ENCODE measurements at regions not wholly inside any gene's neighbourhood (a gene's known extent, or its start where the extent isn't known, plus 50 kb on each side); places are given as distances from the start of the nearest gene placed in this dataset.

DNA sequence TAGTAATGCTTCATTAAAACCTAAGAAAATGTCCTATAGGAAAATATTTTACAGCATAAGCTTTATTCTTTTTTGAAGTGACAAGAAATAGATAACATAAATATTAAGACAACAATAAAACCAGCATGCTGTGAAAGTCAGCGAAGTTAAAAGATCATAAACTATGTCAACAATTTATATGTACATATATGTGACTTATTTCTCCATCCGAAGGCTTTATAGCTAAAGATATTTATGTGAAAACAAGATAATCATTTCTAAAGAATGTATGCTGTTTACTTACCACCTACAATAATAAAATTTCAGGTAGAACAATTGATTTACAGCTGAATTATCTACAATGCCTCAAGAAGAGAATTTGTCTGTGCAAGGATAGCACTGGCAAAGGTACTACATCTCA, 283.4 kb downstream of the CRPPA start:
- DNase-seq (ENCODE audit: low spot score), result no peak

DNA sequence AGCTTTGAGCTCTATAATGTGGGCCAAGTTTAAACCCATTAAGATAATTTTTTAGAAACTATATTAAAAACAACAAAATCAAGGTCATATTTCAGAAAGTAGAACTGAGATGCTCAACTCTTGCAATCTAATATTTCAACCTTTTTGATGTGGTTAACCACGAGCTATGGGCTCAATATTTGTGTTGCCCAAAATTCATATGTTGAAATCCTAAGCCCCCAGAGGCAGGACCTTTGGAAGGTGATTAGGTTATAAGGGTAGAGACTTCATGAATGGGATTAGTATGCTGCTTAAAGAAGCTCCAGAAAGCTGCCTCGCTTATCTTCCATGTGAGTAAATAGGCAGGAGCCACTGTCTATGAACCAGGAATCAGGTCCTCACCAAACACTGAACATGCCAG, 284.4 kb downstream of the CRPPA start:
- no peak for DNase-seq (ENCODE audit: low spot score)

DNA sequence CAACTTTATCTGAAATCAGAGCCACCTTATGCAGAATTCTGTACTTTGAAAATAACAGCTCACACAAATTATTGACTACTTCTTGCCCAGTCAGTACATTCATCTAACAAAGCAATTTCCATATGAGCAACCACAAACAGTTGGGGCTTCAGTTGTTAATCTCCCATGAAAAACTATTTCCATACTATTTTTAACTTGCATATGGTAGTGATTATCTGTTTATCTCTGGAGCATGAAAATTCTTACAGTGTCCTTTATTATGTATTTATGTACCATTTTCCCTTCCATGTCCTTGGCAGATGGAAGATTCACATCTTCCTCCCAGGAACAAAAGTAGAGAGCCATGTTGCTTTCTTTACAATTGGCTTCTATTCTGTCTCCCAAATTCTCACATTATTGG, 285.7 kb downstream of the CRPPA start:
- DNase-seq (ENCODE audit: low spot score), result no peak

DNA sequence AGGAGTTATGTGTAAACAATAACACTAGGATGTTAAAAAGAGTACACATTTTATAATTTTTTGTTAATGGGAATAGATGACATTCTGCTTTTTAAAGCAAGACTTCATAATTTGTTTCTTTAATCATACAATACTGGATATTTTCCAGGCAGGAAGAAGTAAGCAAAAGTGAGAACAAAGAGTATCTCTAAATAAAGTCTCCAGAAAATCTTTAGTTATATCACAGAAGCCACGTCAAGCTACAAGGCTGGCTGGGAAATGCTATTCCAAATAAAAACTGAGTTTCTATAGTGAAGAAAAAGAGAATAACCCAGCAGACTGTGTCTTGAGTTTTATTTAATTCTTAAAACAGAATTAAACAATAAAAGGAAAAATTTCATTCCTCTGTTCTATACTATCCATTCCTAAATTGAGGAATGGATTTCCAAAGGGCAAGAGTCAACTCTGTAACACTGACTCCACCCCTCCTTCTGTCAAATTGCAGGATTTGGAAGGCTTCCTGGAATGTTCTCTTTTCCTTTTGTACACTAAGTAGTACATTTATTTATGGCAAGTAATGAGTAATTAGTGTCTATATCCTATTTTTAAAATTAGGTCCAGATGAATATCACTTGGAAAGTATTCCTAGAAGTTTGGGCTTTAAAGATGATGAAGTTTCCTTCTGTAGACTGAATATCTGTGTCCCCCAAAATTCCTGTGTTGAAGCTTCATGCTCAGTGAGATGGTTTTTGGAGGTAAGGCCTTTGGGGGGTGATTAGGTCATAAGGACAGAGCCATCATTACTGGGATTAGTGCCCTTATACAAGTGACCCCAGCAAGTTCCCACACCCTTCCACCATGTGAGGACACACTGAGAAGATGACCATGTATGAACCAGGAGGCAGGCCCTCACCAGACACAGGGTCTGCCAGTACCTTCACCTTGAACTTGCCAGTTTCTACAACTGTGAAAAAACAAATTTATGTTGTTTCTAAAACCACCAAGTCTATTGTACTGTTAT, 290.9 kb downstream of the CRPPA start:
- no peak for DNase-seq (ENCODE audit: low spot score)

DNA sequence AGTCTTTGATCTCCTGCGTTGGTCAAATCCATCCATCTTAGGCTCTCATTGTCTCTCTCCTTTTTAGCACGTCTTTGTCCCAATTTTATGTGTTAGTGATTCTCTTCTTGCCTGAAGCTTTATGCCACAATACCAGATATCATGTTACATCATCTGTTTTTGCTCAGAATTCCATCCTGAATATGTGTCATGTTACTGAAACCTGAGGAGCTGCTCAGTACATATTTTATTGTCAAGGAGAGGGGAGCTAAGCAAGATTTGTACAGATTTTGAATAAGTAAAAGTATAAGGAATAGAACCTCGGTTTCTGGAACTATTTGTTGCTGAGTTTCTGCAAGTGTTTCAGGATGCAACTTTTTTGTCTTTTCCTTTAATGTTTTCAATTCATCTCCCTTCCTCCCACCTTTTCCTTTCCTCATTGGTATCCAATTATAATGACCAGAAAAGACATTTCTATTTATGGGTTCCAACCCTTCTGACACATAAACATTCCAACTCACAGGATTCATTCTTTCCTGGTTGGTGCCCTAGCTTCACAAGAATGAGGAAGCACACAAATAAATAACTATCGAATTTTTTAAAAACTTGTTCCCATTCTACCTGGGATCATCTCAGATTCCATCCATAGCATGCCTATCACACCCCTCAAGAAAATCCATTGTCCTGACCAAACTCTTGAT, 291.8 kb downstream of the CRPPA start:
- DNase-seq (ENCODE audit: low spot score), result peak; percentile 20

DNA sequence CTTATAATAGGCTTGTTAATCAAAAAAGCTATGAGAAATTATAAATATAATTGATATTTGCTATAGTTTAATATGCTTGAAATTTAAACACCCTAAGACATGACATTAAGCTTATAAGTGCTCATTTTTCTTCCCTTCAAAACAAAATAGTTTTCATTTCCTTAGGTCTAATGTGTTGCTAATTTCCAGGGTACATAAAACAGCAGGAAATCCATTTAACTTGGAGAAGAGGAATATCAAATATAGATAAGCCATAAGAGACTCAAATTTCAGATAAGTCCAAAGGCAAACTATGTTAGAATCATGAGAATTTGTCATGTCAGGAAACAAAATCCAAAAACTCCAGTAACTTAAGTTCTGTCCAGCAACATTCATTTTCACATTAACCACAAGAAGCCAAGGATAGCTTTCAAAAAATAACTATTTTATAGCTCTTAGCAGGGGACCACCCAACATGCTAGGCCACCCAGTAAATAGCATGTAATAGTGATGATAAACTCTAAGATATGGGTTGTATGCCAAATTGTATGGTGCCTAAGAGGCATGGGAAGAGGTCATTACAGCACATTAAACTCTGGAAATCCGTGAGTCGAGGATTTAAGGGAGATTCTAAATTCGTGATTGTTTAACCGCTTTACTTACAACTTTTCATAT, 298.1 kb downstream of the CRPPA start:
- DNase-seq (ENCODE audit: low spot score), result no peak

DNA sequence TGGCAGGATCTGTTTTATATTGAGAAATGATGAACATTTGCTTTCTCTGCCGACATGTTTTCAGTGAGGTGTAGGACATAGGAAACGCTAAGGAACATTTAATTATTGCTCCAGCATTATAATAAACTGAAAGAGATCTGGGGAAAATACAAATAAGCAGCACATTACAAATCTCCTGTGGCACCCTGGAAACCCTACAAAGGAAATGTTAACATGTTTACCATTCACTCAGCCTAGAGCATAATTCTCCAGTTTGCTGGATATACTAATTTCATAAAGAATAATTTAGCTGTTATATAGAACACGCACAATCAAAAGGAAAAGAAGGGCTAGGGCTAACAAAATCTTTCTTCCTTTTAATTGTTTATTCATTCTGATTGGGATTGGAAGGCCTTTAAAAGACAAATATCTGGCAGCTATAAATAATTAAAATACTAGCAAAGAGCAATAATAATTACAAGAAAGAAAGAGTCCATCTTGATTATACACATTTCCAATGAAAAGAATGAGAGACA, 299.4 kb downstream of the CRPPA start:
- no peak for DNase-seq (ENCODE audit: low spot score)

DNA sequence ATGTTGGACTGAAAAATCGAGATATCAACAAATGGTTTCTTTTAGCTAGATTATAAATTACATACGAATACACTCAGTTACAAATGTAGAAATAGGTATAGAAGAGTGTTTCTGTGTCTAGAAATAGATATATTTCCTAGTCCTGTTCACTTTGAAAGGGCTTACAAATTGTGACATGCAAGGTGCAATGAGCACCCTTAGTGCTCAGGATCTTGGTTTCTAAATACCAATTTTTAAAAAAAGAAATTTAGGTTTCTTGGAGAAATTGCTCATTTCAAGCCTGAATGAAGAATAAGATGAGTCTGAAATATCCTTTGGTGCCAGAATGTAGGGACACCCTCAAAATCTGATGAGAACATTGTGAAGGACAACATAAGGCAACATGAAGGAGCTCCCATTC, 306.0 kb downstream of the CRPPA start:
- no peak for DNase-seq (ENCODE audit: low spot score)

DNA sequence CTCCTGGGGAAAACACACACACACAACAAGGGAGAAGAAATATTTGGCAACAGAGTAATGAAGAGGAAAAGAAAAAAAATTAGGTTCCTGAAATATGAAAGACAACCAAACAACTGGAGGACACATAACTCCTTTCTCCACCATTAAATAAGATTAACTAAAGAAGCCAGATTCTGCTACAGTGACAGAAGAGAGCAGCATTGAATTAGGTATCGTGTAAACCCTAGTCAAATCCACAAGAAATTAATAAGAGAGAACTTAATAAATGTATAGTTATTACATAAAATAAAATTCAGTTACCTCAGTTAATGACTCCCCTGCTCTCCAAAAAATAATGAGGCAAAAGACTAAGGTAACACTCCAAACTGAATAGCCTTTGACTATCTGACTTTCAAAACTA, 306.7 kb downstream of the CRPPA start:
- no peak for DNase-seq (ENCODE audit: low spot score)

DNA sequence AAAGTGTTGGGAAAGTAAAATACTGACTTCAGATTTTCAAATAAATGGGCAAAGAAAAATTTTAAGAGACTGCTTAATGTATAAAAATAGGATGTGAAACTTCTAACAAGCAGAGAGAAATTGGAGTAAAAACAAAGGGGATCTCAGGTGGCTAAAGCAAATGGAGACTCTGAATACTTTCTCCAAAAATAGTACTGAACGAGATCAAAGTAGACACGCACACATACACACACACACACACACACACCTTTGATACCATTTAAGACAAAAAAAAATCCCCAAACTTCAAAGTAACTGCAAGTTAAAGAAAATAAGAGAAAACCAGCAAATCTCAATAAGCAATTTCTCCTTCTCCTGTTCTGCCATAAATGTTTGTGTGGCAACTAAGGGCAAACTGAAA, 307.3 kb downstream of the CRPPA start:
- DNase-seq (ENCODE audit: low spot score), result no peak

DNA sequence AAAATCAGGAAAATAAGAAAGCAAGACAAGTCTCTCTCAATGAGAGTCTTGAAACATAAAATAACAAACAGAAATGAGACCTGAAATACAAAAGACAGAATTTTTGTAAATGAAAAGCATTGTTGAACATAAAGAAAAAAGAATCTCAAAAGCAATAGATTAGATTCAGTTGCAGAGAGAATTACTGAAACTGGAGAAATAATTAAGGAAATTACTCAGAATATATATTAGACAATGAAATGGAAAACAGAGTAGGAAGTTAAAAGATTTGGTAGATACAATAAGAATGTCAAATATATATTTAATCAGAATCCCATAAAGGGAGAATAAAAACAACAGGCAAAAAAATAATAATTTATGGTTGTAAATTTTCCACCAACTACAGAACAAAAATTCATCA, 308.3 kb downstream of the CRPPA start:
- no peak for DNase-seq (ENCODE audit: low spot score)

DNA sequence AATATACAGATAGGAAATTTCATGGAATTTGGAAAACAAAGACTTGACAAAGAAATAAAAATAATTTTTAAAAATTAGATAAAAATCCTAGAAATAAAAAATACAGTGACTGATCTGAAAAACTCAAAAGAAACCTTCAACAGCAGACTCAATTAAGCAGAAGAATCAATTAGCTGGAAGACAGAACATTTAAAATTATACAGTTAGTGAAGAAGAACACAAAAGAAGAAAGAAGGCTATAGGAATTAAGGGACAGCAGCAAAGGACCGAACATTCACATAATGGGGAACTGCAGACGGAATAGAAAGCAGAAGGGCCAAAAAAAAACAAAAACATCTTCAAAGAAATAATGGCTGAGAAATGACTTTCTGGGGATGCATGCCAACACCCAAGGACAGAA, 314.5 kb downstream of the CRPPA start:
- DNase-seq (ENCODE audit: low spot score), result no peak

DNA sequence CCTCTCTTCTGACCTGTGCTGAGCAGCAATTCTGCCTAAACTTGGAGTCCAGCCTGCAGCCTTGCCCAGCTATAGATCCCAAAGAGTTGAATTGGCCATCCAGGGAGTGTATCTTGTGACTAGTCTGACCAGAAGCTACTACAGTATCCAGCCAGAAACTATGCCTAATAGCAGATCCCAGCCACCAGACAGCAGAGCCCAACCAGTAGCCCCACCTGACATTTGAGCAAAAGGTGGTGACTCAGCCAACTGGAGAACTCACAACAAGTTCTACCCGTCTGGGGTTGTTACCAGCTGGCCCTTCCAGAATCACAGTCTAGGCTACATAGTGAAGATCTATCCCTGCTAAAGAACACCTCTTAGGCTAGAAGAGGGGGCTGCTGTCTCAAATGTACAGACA, 315.0 kb downstream of the CRPPA start:
- DNase-seq (ENCODE audit: low spot score), result no peak

DNA sequence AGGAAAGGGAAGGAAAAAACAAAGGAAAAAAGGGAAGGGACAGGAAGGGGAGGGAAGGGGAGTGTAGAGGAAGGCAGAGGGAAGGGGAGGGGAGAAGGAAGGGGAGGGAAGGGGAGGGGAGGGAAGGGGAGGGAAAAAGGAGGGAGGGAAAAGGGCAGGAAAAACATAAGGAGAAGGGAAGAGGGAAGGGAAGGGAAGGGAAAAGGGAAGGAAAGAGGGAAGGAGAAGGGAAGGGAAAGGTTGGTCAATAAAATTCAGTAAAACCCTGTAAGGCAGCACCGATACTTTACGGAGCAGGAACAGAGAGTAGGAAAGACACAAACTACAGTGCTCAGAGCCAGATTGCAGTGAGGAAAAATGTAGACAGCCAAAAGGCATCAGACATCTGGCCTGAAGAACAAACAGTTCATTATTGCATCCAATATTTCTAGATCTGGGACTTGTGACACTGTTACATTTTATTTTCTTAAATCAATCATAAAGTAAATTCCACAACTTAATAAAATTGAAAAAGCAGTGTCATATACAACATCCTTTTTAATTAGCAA, 322.0 kb downstream of the CRPPA start:
- DNase-seq (ENCODE audit: low spot score), result no peak

DNA sequence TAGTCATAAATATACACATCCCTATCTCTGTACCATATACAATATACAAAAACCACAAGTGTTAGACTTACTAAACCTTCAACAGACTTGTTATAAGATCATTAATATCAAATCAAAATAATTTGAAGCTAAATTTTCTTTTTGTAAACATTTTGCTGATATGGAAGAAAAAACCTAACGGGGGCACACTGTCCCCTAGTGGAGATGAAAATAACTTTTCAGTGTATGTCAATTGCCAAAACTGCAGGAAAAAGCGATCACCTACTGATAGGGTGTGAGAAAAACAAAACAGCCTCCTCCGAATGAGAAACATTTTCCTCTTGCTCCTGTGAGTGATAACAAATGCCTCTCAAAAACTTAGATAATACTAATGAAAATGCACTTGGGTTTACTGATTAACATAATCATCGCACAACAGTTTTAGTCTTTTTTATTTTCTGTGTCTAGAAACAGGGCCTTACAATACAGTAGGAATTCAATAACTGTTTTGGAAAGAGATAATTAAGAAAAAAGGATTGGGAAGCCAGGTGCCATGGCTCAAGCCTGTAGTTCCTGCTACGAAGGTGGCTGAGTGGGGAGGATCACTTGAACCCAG, 322.7 kb downstream of the CRPPA start:
- DNase-seq (ENCODE audit: low spot score), result peak; percentile 4

DNA sequence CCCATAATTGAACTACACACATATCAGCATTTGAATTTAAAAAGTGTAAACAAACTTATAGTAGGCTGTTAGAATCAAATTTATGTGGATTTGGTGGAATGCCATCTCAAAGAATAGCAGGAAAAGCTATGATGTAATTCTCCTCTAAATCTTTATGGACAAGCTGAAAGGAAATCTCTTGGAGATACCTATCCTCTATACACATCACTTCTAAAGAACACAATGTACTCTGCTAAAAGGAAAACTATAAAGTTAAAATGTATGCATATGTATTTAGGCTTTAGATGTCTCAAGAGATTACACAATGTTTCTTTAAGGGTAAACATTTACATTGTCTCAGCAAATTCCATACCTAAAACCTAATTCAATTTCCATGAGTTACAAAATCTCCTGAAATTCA, 323.3 kb downstream of the CRPPA start:
- no peak for DNase-seq (ENCODE audit: low spot score)

DNA sequence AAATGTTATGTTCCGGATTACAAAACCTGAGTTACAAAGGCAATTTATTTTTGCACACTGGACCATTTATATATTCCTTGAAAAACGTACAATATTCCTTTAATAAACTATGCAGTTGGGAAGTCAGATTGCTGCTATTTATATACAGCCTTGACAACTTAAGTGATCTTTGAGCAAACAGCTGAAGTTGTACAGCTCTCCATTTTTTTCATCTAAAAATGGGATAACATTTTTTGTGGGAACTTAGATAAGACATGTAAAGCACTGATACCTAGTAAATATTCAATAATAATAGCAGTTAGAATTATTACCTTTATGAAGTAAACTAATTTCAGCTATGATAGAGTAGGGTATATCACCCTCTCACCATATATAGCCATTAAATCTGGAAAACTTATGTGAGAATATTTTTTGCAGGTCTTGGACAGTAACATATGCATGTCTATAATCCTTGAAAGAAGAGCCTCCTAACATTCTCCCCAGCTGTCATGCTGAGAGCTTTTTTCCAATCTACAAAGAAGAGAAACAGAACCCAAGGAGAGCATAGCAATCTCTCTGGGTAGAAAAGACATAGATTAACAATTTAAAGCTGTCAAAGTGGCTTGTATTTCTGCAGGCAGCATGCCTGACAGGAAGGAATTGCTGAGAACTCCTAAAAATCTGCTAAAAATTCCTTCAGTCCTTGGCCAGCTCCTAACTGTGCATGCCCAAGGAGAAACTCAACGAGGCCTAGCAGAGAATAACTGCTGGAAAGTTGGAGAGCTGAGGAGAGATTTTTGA, 326.0 kb downstream of the CRPPA start:
- DNase-seq (ENCODE audit: low spot score), result no peak

DNA sequence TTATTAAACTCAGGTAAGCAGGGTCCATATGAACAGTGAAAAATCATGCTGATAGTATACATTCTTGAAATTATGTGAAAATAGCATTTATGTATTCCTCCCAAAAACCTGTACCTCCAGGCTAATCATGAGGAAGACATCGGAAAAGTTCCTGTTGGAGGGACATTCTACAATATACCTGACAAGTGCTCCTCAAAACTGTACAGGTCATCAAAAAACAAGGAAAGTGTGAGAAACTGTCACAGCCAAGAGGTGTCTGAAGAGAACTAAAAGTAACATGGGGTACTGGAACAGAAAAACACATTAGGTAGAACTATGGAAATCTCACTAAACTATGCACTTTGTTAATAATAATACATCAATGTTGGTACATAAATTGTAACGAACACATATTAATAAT, 326.7 kb downstream of the CRPPA start:
- DNase-seq (ENCODE audit: low spot score), result no peak

DNA sequence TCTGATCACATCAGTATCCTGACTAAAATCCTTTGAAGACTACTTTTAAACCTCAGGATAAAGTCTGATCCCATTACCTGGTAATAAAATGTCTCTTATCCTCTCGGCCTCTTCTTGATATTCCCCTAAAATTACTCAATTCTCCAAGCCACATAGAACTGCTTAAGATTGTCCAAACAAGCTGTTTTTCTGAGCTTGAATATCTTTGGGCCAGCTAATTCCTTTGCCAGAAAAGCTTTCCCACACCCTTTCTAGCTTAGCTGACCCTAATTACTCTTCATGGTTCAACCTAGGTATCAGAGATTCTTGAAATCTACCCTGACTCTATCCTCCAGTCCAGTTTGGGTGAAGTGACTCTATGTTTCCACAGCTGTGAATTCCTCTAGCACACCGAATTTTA, 328.6 kb downstream of the CRPPA start:
- no peak for DNase-seq (ENCODE audit: low spot score)

DNA sequence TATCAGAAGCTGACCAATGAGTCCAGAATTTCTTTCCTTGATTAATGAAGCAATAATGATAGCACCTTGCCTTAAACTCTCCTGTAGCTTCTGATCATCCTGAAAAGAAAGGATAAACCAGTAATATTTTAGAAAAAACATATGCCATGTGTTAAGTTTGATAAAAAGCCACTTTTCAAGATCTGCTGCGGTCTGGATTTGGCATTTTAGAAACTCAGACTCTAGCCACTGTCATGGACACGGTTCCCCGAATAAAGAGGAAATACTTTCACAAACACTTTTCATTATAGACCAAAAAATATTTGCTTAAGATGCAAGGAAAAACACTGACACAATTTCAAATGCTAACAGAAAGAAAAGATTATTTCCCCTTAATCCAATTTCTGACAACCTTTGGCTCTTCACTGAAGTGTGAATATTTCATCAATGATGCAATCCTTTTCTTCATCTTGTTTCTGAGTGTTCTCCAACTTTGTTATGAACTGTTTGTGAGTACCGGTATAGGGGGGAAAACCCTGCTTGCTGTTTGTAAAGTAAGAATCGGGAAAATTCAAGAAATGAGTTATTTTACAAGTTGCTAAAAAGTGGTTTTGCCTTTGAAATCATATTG, 329.5 kb downstream of the CRPPA start:
- DNase-seq (ENCODE audit: low spot score), result no peak

DNA sequence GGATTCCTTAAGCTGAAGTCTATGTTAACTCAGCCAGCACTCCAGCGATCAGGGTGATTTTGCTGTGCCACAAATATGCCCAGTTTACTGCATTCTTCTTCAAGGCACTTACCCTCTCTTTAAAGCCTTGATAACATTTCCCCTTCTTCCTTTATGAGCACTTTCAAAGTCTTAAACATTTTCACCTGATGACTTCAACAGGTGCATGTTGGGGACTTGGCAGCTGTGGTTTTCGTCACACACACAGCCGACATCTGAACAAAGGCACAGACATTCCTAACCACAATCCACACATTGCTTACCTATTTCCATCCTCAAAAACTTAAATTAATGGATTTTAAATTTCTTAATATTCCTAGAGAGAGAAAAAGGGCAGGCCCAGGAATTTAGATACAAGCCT, 331.5 kb downstream of the CRPPA start:
- DNase-seq (ENCODE audit: low spot score), result no peak

Measured in hepatic stellate cell (primary cell).